Pancreas (tissue), 10 donors: ENCODE measurements at regions not wholly inside any gene's neighbourhood (a gene's known extent, or its start where the extent isn't known, plus 50 kb on each side); places are given as distances from the start of the nearest gene placed in this dataset.

Experiments
- ATAC-seq, 4 donors: fragments of 200-7000 bp; cut with Tn5 transposase; one replicate each; pipeline versions ENCODE4 v1.8.0 to v1.9.1; 2020; ENCODE audit warnings: mild to moderate bottlenecking in 4 of 4, moderate library complexity in 4 of 4
- DNase-seq, 6 donors: peaks; one replicate each; pipeline ENCODE4 v3.0.0-alpha.2; 2020
- FAIRE-seq: peaks from 2 replicates; lab custom pipeline; 2012; peaks lifted over from hg19 to GRCh38; lab: Jason Lieb, UNC
- H3K27ac ChIP-seq, 4 donors: fragments of 200-600 bp; sonication (generic); 1 replicate in 3 of 4; 2 replicates in 1 of 4; pipeline versions ENCODE4 v1.5.0 to v1.8.0; 2020
- H3K27me3 ChIP-seq, 4 donors: fragments of 200-600 bp; one replicate each; pipeline ENCODE4 v1.8.0; 2021
- H3K36me3 ChIP-seq, 3 donors: fragments of 200-600 bp; sonication (generic) in 1 of 3; one replicate each; pipeline versions ENCODE4 v1.5.0 to v1.8.0; 2020 to 2021
- H3K4me1 ChIP-seq, 3 donors: fragments of 200-600 bp; one replicate each; pipeline ENCODE4 v1.8.0; 2021
- H3K4me3 ChIP-seq, 4 donors: fragments of 200-600 bp; sonication (generic) in 2 of 4; one replicate each; pipeline versions ENCODE4 v1.5.0 to v1.8.0; 2020 to 2021
- H3K9me3 ChIP-seq, 4 donors: fragments of 200-600 bp; one replicate each; pipeline ENCODE4 v1.8.0; 2021
- WGBS, 2 donors: extraction: QIAGEN DNeasy Blood & Tissue Kit; methylation state at CpG; one replicate each; pipeline ENCODE4 v1.1.7; 2013; 5-methylcytosine and 5-hydroxymethylcytosine counted together
- intact Hi-C, 3 donors: fragments of 100-400 bp; cut with DNase I; formaldehyde crosslinking; loops; one replicate each; pipeline versions ENCODE4 v1.11.1 to v1.14.2; 2022
- TF ChIP-seq, protein P1 (sequence below), 4 donors: fragments of 200-600 bp; sonication (generic) in 3 of 4; IDR thresholded peaks; one replicate each; pipeline versions ENCODE4 v1.5.0 to v1.8.0; 2021; ENCODE audit warnings: antibody characterized with exemption in 4 of 4
- donor health status: healthy with polysubstance abuse.
- donor health status: DM: no; HTN: no; CAD: no; lungs with moderate emphysema.
- donor health status: DM: no; HTN: no; CAD: no.
- donor health status: control.
- donor health status: control.
- donor health status: Bipolar disorder and iron deficiency.
- donor health status: DM: yes; HTN: yes; CAD: no.
- donor health status: DM: no; HTN: no; CAD: no.
- donor health status: DM: no; HTN: no; CAD: no.
- donor health status: DM: yes; HTN: yes; CAD: no.

DNA sequence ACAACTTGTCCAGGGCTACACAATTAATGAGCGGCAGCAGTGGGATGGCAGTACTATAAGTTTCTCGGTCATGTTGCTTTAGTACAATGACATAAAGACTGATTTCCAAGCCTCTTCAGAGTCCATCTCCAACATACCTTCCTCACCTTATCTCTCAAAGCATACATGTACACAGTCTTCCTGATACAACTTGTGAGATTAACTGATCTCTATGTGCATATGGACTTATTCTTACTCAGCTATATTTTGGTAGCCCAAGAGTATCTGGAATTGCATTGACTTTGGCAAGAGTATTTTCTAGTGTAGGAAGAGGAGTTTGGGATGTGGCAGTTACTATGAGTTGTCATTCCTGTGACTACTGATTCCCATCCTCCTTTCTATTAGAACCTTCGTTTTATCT lies 575.0 kb downstream of the EDEM1 start:
- FAIRE-seq (no peak), DNase-seq (no peak), ATAC-seq (no peak)
- Histone ChIP-seq H3K4me1 (no peaks in the 10 kb centered on the region), H3K4me3 (no peak overlapping the region), H3K27ac (no peak overlapping the region), H3K27me3 (no peaks in the 10 kb centered on the region), H3K9me3 (no peaks in the 10 kb centered on the region), H3K36me3 (no peaks in the 10 kb centered on the region)
- intact Hi-C loops: no loop called here
- 78 to 82% methylated on average over 3 of the region's 3 CpGs for WGBS, 2 donors
- TF ChIP-seq, protein P1, sequence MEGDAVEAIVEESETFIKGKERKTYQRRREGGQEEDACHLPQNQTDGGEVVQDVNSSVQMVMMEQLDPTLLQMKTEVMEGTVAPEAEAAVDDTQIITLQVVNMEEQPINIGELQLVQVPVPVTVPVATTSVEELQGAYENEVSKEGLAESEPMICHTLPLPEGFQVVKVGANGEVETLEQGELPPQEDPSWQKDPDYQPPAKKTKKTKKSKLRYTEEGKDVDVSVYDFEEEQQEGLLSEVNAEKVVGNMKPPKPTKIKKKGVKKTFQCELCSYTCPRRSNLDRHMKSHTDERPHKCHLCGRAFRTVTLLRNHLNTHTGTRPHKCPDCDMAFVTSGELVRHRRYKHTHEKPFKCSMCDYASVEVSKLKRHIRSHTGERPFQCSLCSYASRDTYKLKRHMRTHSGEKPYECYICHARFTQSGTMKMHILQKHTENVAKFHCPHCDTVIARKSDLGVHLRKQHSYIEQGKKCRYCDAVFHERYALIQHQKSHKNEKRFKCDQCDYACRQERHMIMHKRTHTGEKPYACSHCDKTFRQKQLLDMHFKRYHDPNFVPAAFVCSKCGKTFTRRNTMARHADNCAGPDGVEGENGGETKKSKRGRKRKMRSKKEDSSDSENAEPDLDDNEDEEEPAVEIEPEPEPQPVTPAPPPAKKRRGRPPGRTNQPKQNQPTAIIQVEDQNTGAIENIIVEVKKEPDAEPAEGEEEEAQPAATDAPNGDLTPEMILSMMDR (IDR thresholded peaks at IDR 0.05): no peak

DNA sequence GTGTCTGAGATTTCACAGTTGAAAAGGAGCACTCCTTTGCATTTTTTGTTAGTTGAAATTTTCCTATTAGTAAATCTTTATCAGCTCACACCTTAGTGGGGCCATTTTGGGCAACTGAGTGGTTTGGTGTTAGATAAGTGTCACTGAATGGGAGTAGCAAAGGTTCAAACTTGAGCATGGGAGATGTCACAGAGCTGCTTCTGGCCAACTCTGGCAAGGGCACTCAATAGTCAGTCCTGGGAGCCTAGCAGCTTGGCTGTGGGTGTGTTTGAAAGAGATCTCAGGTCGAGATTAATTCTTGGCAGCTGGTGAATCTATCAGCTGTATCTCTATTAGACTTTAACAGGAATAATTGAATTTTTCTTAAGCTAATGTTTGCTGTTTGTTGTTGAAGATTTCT lies 579.3 kb downstream of the EDEM1 start:
- FAIRE-seq (no peak), ATAC-seq (no peak), DNase-seq (no peak)
- Histone ChIP-seq H3K4me3 (no peak overlapping the region), H3K4me1 (no peaks in the 10 kb centered on the region), H3K27me3 (no peaks in the 10 kb centered on the region), H3K27ac (no peak overlapping the region), H3K9me3 (no peaks in the 10 kb centered on the region), H3K36me3 (no peaks in the 10 kb centered on the region)
- intact Hi-C loops: no loop called here
- WGBS, 2 donors: 3 to 9% methylated on average over 1 of the region's 1 CpG
- TF ChIP-seq, protein P1 (IDR thresholded peaks at IDR 0.05): no peak

DNA sequence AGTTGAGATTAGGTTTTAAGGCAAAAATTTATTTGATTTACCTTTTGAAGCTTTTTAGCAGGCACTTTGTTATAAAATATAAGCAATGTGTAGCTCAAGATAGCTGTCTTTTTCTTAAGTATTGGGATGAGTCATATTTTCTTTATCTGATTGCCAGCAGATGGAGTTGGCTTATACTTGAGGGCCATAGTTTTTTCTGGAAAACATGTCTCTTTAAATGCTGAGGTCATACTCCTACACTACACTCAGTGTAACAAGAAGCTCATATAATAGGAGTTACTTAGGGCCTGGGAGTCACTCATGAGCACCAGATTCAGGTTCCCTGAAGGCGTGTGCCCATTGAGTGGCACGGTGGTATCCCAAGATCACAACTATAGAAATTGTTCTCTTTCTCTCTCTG lies 579.8 kb downstream of the EDEM1 start:
- DNase-seq (no peak), FAIRE-seq (no peak), ATAC-seq (no peak)
- H3K9me3 ChIP-seq: no peaks in the 10 kb centered on the region
- H3K36me3 ChIP-seq: no peaks in the 10 kb centered on the region
- 94 to 100% methylated on average over 2 of the region's 2 CpGs for WGBS, 2 donors
- H3K27me3 ChIP-seq: no peaks in the 10 kb centered on the region
- no peak overlapping the region for H3K4me3 ChIP-seq
- no peaks in the 10 kb centered on the region for H3K4me1 ChIP-seq
- TF ChIP-seq, protein P1 (IDR thresholded peaks at IDR 0.05): no peak
- intact Hi-C loops: no loop called here
- no peak overlapping the region for H3K27ac ChIP-seq

DNA sequence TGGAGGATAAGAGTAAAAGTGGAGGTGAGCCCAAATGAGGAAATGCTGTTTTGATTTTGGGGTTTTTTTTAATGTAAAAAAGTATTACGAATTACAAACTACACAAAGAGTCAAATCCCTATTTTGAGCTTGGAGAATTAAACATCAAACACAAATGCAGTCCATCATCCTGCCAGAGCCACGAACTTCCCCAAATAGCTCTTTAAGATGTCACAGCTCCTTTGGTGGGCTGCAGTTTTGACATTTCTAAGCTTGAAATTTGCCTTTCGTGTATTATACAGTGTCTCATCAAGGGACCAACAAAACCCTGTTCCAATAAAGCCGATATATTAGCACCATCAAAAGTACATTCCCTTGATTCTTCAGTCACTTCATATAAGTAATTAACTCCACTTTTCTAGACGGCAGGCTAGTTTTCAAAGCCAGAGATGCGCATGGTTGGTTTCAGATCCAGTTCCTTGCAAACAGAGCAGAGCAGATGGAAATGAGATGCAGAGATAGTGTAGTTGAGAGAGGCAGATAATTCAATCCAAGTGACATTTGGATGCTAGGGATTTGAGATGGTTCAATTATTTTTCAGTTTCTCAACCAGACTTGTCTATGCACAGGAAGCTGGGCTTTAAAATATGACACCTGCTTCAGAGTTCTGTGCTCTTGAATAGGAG lies 580.9 kb downstream of the EDEM1 start:
- H3K27ac ChIP-seq: no peak overlapping the region
- H3K27me3 ChIP-seq: no peaks in the 10 kb centered on the region
- WGBS, 2 donors: 68 to 74% methylated on average over 6 of the region's 6 CpGs
- DNase-seq (no peak), FAIRE-seq (no peak), ATAC-seq (no peak)
- no peaks in the 10 kb centered on the region for H3K4me1 ChIP-seq
- H3K4me3 ChIP-seq: no peak overlapping the region
- no peaks in the 10 kb centered on the region for H3K9me3 ChIP-seq
- intact Hi-C loops: no loop called here
- TF ChIP-seq, protein P1 (IDR thresholded peaks at IDR 0.05): no peak
- no peaks in the 10 kb centered on the region for H3K36me3 ChIP-seq

DNA sequence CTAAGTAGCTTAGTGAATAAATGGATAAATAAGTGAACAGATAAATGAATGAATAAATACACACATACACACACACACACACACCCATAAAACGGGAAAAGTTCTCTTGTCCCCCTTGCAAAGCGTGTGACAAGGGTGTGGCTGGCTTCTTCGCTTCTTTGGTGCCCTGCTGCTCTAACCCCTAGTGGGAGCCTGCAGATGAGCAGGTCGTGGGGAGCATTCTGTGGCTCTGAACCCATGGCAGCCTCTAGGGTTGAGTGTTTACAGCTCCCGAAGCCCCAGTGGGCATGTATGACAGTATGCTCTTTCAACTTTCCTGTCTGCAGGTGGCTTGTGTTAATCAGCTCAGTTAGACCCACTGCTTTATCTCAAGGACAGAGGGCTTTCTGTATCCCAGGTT lies 582.3 kb downstream of the EDEM1 start:
- no peaks in the 10 kb centered on the region for H3K36me3 ChIP-seq
- WGBS, 2 donors: 70 to 71% methylated on average over 5 of the region's 5 CpGs
- H3K27ac ChIP-seq: no peak overlapping the region
- no peak overlapping the region for H3K4me3 ChIP-seq
- H3K9me3 ChIP-seq: no peaks in the 10 kb centered on the region
- DNase-seq (no peak), ATAC-seq (no peak), FAIRE-seq (no peak)
- H3K4me1 ChIP-seq: no peaks in the 10 kb centered on the region
- TF ChIP-seq, protein P1 (IDR thresholded peaks at IDR 0.05): no peak
- intact Hi-C loops: no loop called here
- no peaks in the 10 kb centered on the region for H3K27me3 ChIP-seq
